K562 (cell line): ENCODE measurements at regions not wholly inside any gene's neighbourhood (a gene's known extent, or its start where the extent isn't known, plus 50 kb on each side); places are given as distances from the start of the nearest gene placed in this dataset.

Experiments used
- CTBP1 ChIP-seq: fragments of 450-650 bp; IDR thresholded peaks from 2 replicates; pipeline ENCODE4 v1.6.1; 2016; ENCODE audit warnings: borderline replicate concordance
- FOXA3 ChIP-seq, 2 experiments: fragments of 450-650 bp in 1 of 2; sonication (generic) in 1 of 2; formaldehyde crosslinking; IDR thresholded peaks in 1 of 2; conservative IDR thresholded peaks in 1 of 2; 2 replicates each; pipeline versions ENCODE4 v1.4.0 to v1.8.0; 2020 to 2022; ENCODE audit warnings: mild to moderate bottlenecking in 2 of 2, missing genetic modification reagents in 1 of 2
- FOXK1 ChIP-seq: sonication (generic); formaldehyde crosslinking; IDR thresholded peaks from 2 replicates; pipeline ENCODE4 v1.8.0; 2022; ENCODE audit warnings: missing genetic modification reagents, mild to moderate bottlenecking, borderline replicate concordance
- KDM1A ChIP-seq, 2 experiments: fragments of 450-650 bp; IDR thresholded peaks; 2 replicates each; pipeline ENCODE4 v1.6.1; 2016; ENCODE audit warnings: mild to moderate bottlenecking in 2 of 2
- MAZ ChIP-seq, 2 experiments: fragments of 450-650 bp in 1 of 2; sonication (generic) in 1 of 2; formaldehyde crosslinking; IDR thresholded peaks in 1 of 2; conservative IDR thresholded peaks in 1 of 2; 2 replicates each; pipeline versions ENCODE4 v1.4.0 to v1.5.0; 2020; ENCODE audit warnings: mild to moderate bottlenecking in 1 of 2, missing genetic modification reagents in 1 of 2
- NBN ChIP-seq: fragments of 450-650 bp; IDR thresholded peaks from 2 replicates; pipeline ENCODE4 v1.6.1; 2016; ENCODE audit warnings: low read depth, mild to moderate bottlenecking
- TAL1 ChIP-seq: fragments of 450-650 bp; IDR thresholded peaks from 2 replicates; pipeline ENCODE4 v1.6.1; 2016; ENCODE audit warnings: mild to moderate bottlenecking
- VEZF1 ChIP-seq: fragments of 200-800 bp; sonication (Bioruptor generic); IDR thresholded peaks from 2 replicates; pipeline ENCODE4 v1.6.1; 2017; ENCODE audit warnings: missing genetic modification characterization, missing compliant biosample characterization
- ZBTB1 ChIP-seq: sonication (generic); formaldehyde crosslinking; IDR thresholded peaks from 2 replicates; pipeline ENCODE4 v1.8.1; 2023; ENCODE audit warnings: missing genetic modification reagents, low read depth, mild to moderate bottlenecking, borderline replicate concordance
- ZNF584 ChIP-seq: fragments of 200-800 bp; sonication (Bioruptor generic); IDR thresholded peaks from 2 replicates; pipeline ENCODE4 v1.6.1; 2016; ENCODE audit warnings: low read depth, mild to moderate bottlenecking, missing genetic modification characterization, missing compliant biosample characterization
- ZNF740 ChIP-seq, 3 experiments: fragments of 200-800 bp in 1 of 3; sonication (Bioruptor generic) in 1 of 3; sonication (generic) in 1 of 3; formaldehyde crosslinking in 1 of 3; IDR thresholded peaks; 2 replicates each; pipeline versions ENCODE4 v1.6.1 to v1.8.0; 2016 to 2022; ENCODE audit warnings: mild to moderate bottlenecking in 2 of 3, missing compliant biosample characterization in 2 of 3, missing genetic modification characterization in 2 of 3, missing genetic modification reagents in 1 of 3
- TF ChIP-seq, protein P1 (sequence below), 2 experiments: fragments of 200-800 bp in 1 of 2; sonication (Bioruptor generic) in 1 of 2; sonication (generic) in 1 of 2; formaldehyde crosslinking in 1 of 2; IDR thresholded peaks in 1 of 2; conservative IDR thresholded peaks in 1 of 2; 2 replicates each; pipeline versions ENCODE4 v1.5.0 to v1.6.1; 2016 to 2020; ENCODE audit warnings: missing compliant biosample characterization in 1 of 2, missing genetic modification characterization in 1 of 2, missing genetic modification reagents in 1 of 2

DNA sequence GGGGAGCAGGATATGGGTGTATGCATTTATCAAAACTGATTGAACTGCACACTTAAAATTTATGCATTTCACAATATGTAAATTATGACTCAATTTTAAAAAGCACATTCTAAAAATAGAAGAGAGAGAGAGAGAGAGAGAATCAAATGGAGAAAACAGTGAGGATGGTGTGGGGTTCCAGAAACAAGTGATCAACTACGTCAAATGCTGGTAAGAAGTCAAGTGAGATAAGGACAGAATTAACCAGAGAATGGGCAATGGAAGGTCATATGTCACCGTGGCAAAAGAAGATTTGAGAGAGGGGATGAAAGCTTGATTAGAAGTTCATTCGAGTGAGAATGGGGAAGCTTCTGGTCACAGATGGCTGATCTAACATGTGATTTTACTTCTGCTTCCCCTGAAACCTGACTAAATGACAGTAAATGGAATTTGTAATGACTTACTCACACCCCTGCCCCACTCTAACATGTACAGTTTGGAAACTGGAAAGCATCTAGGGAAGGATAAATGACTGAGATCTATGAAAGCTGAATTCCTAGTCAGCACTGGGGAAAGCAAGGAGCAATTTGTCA is 276.5 kb upstream of the AMIGO2 start (continued):
- TF ChIP-seq VEZF1 (CRISPR knock-in tag) (0 out of 2 replicates have a peak, but pooled peaks have one; percentile 15), MAZ (CRISPR knock-in tag; conservative IDR thresholded peaks at IDR 0.05 in 1 of 2, IDR thresholded peaks at IDR 0.05 in 1 of 2) (peak in 1 of 2 experiments; percentile 19; a peak in 1 of 4 replicates), ZNF584 (CRISPR knock-in tag) (0 out of 2 replicates have a peak, but pooled peaks have one; percentile 40), ZBTB1 (CRISPR knock-in tag) (no peak), KDM1A (IDR thresholded peaks at IDR 0.05) (peak in 1 of 2 experiments; percentile 42; a peak in 2 of 4 replicates), TAL1 (peak; percentile 37; the same call in 1 of the 2 replicates), ZNF740 (CRISPR knock-in tag; IDR thresholded peaks at IDR 0.05) (no peak), ZNF740 (tag; IDR thresholded peaks at IDR 0.05) (no peak), CTBP1 (peak; percentile 46; the same call in 1 of the 2 replicates), FOXA3 (CRISPR knock-in tag; conservative IDR thresholded peaks at IDR 0.05 in 1 of 2, IDR thresholded peaks at IDR 0.05 in 1 of 2) (0 out of 4 replicates have a peak, but pooled peaks of 1 of the 2 experiments have one; percentile 4), FOXK1 (CRISPR knock-in tag) (no peak), NBN (peak; percentile 45; the same call in 1 of the 2 replicates)
- TF ChIP-seq, protein P1, sequence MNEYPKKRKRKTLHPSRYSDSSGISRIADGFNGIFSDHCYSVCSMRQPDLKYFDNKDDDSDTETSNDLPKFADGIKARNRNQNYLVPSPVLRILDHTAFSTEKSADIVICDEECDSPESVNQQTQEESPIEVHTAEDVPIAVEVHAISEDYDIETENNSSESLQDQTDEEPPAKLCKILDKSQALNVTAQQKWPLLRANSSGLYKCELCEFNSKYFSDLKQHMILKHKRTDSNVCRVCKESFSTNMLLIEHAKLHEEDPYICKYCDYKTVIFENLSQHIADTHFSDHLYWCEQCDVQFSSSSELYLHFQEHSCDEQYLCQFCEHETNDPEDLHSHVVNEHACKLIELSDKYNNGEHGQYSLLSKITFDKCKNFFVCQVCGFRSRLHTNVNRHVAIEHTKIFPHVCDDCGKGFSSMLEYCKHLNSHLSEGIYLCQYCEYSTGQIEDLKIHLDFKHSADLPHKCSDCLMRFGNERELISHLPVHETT (CRISPR knock-in tag; conservative IDR thresholded peaks at IDR 0.05 in 1 of 2, IDR thresholded peaks at IDR 0.05 in 1 of 2), result 0 out of 4 replicates have a peak, but pooled peaks of 1 of the 2 experiments have one; percentile 22
